ENCODE measurements at regions not wholly inside any gene's neighbourhood (a gene's known extent, or its start where the extent isn't known, plus 50 kb on each side); places are given as distances from the start of the nearest gene placed in this dataset.

DNA sequence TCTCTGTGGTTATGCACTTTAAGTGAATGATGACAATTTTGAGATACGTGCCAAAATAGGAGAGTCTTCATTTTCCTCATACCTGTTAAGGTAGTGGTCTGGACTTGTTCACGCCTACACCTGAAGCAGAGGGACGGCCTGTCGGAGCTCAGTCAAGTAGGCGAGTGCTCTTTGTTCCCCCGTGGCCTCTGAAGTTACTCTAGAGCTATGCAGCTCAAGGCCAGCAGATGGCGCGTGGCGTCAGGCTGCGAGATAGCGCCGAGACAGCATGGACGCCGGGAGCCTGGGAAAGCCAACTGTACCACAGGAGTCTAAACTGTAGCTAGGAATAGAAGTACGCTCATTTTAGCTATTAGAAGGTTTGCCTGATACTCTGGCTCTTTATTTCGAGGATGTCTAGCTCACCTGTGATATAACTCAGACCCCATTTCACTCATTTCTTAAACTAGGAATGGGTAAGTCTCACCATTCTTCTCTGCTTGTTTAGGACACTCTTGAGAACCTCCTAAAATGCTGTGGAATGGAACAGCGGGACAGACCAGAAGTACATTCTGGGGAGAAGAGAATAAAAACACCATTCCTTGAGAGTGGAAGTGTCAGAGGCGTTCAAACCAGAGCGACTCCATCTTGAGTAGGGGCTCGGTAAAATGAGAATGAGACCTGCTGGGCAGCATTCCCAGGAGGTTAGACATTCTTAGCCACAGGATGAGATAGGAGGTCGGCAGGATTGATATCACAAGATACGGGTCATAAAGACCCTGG lies 267.4 kb upstream of the HMGA2 start:
- peak; percentile 65 for DNase-seq

DNA sequence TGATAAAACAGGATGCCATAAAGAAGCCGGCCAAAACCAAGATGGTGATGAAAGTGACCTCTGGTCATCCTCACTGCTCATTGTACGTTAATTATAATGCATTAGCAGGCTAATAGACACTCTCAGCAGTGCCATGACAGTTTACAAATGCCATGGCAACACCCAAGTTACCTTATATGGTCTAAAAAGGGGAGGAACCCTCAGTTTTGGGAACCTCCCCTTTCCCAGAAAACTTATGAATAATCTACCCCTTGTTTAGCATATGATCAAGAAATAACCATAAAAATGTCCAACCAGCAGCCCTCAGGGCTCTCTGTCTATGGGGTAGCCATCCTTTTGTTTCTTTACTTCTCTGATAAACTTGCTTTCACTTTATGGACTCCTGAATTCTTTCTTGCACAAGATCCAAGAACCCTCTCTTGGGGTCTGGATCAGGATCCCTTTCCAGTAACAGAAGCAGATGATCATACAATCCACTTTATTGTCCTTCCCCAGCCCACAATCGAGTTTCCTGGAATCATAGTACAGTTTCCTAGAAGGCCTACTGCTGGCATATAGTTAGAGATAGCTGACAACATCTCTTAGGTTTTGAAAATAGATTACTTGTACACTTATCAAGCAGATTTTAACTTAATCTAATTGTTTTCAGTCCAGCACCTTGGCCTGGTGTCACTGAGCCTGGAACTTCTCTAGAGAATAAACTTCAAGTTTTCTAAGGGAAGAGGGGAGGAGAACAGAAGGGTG lies 266.7 kb upstream of the HMGA2 start:
- no peak for DNase-seq

DNA sequence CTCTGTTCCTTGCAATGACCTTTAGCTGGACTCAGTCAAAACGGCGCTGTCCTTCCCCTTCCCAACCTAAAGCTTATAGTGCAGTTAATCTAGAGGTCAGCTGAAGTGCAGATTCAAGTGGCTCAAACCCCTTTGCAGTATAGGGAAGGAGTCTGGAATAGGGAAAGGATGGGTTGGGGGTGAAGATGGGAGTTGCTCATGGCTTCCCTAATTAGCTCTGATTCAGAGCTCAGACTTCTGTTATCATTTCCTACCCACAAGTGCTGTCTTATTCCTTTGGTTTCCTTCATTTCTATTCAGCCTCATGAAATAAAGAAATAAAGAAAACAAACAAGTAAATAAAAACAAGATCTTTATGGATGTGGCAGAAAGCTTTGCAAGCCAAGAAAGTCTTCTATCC lies 264.0 kb upstream of the HMGA2 start:
- peak; percentile 2 for DNase-seq

DNA sequence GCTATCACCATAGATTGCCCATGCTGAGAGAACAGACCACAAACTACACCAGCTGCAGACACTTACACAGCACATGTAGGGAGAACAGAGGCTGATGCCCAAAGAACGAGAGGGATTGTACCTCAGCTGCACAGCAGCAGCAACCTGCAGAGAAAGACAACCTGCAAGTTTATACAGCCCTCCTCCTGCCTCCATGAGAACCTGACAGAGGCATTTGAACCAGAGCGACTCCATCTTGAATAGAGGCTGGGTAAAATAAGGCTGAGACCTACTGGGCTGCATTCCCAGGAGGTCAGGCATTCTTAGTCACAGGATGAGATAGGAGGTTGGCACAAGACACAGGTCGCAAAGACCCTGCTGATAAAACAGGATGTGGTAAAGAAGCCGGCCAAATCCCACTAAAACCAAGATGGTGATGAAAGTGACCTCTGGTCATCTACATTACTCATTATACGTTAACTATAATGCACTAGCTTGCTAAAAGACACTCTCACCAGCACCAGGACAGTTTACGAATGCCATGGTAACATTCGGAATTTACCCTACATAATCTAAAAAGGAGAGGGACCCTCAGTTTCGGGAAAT lies 262.4 kb upstream of the HMGA2 start:
- DNase-seq, result no peak

DNA sequence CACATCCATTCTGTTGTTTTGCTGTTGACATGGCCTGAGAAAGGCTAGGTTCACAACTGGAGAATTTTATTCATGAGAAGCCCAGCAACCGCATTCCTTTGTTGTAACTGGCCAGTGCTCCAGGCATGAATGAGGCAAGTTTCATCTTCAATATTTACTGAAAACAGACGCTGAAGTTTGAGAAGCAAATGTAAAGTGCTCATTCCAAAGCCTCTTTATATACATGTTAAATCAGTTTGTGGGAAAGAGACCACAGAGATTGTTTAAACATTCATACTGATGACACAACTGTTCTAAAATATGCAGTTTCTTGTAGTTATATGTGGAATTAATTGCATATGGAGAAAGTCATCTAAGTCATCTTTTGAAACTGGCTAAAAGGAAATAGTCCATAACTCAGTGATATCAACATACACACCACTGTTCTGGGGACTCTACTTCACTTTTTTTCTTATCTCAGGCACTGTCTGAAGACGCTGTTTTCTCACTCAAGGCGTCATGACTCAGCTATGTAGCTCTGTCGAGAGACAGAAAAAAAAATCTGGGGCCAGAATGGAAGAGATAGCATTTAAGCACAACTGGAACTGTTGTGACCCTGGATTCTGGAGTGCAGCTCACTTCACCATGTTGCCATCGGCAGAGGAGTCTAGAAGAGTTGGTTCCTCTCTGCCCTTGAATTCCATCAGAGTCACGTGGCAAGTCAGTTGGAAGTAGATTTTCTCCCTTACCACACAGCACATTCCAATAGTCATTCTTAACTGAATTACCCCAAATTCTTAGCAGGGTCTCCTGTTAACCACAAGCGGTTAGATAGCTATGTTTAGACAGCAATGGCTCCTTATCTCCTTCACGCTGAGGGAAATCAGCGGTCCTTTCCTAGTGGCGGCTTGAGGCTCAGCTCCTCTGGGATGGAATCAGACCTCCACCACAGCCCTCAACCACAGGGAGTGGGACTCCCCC lies 258.4 kb upstream of the HMGA2 start:
- DNase-seq, result peak; percentile 0

DNA sequence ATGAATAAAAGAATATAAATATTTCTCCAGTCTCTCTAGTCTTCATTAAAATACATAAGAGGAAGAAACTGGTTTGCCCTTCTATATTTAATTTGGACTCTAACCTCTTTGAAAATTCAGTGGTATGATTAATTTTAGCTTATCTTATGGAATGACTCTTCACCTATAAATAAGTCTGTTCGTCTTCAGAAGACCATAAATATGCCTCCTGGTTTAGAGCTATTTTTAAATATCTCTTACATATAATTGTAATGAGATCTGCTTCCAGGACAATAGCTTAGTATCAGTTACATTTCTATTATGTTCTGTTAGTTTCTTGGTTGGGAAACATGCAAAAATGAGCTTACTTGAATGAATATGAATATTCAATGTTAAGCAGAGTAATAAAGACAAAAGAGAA lies 257.5 kb upstream of the HMGA2 start:
- no peak for DNase-seq

DNA sequence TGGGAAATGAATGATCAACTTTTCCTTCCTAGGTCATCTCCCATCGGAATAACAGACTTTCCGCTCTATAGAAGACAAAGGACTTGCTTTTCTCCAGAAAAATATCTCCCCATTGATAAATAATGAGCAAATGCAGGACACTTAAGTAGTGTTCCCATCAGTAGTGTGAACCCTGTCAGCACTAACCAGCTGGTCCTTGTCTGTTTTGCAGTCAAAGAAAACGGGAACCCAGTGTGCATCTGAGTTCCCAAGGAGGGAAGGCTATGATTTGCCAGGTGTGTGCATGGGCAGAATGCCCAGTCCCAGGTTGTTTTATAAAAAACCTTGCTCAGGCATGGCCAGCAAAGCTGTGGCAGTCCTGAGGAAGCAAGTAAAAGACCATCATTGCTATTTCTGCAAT lies 256.5 kb upstream of the HMGA2 start:
- no peak for DNase-seq

DNA sequence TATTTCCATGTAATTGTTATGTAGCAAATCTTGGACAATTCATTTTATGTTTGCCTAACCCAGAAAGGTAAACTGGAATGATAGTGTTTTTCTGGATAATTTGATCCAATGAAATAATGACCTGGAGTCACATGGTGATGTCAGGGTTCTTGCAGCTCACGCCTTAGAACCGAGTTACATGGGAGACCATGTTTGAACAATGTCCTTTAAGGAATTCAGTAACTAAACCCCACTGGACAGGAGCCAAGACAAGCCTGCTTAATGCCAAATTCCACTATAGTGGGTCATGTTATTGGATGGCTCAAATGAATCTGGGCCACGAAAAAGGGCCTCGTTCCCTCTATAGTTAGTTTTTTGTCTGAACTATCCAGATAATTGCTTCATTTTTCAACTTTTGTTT lies 255.8 kb upstream of the HMGA2 start:
- DNase-seq, result no peak

DNA sequence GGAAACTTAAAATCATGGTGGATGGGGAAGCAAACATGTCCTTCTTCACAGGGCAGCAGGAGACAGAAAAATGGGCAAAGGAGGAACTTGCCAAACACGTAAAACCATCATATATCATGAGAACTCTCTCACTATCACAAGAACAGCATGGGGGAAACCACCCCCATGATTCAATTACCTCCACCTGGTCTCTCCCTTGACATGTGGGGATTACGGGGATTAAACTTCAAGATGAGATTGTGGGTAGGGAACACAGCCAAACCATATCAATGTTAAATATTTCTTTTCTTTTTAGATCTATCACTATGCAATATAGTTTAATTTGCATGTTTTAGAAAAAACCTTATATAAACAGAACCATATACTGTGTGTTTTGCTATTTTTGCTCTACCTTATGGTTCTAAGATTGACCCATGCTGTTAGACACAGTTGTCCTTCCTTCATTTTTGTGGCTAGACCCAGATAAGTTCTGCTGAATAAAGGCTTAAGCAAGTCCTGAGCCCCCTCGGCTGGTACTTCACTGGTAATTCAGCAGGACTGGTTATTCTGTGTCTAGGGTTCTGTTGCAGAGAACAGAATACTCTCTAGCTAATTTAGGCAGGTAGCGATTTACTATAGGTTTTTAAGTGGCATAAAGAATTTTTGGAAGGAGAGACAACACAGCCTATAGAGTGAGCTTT lies 253.7 kb upstream of the HMGA2 start:
- DNase-seq, result no peak

DNA sequence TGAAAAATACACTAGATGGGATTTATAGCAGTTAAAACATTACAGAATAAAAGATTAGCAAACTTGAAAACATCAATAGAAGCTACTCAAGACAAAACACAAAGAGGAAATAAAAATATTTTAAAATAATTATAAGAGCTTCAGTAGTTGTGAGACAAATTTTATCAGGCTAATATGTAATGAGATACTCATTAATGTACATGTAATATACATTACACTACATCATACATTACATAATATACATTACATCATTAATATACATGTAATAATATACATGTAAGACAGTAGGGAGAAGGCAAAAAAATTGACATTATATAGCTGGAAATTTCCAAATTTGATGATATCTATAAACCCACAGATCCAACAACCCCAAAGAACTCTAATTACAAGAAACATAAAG lies 249.4 kb upstream of the HMGA2 start:
- no peak for DNase-seq

DNA sequence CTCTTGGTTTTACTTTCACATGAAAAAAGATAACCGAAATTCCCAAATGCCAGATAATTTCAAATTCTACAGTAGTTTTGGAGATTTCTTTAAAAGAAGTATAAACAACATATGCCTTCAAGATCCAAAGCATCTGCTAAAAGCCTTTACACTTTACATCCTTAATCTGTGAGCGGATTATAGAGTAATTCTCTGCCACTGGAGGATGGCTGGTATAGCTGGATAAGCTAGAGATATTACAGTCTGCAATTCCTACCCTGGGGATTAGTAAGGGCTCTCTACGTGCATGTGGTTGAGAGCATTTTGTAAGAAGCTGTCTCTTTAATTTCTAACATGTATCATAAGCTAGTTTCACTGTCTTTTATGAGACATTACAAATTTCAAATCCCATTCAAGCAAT lies 240.3 kb upstream of the HMGA2 start:
- DNase-seq, result no peak

DNA sequence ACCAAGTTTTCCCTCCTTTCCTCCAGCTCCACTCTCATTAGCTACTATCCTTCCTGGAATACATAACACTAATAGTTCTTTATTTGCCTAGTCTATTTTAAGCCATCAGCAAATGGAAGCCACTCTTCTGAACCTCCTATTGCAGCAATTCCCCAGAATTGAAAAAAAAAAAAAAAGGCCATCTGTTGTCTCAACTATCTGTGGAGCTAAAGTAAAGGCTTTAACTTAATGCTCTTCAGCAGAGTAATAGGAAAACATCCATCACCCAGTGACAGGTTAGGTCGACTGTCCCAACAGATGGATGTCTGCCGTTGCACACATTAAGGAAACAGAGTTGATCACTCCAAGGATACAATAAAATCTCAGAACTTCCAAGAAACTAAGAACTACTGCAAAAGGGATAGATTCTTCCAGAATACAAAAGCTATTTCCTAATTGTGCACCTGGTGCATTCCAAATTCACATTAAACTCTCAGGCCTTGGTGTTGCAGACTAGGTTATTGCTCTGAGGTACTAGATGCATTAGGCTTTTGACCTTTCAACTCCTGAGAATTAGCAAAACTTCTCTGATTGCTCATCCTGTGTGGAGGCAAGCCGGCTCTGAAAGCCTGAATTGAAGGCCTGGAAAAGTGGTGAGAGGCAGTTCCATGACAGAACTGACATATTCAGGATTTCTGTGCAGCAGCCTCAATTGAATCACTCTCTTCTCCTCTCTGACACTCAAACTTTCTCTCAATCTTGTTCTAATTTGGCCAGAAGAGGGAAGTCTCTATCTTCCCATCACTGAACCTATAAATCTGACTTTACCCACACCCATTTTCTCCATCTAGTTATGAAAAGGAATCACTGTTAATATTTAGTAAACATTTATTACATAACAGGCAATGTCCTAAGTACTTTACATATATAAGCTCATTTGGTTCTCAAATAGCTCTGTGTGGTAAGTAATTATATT lies 238.4 kb upstream of the HMGA2 start:
- no peak for DNase-seq

DNA sequence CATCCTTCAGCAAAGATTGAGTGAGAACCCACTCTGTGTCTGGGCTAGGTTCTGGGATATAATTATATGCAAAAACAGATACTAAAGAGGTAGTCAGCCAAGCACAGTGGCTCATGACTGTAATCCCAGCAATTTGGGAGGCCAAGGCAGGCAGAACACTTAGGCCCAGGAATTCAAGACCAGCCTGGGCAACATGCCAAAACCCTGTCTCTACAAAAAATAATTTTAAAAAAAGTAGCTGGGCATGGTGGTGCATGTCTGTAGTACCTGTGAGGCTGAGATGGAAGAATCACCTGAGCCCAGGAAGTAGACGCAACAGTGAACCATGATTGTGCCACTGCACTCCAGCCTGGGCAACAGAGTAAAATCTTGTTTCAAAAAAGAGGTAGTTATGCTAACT lies 237.5 kb upstream of the HMGA2 start:
- DNase-seq, result no peak

DNA sequence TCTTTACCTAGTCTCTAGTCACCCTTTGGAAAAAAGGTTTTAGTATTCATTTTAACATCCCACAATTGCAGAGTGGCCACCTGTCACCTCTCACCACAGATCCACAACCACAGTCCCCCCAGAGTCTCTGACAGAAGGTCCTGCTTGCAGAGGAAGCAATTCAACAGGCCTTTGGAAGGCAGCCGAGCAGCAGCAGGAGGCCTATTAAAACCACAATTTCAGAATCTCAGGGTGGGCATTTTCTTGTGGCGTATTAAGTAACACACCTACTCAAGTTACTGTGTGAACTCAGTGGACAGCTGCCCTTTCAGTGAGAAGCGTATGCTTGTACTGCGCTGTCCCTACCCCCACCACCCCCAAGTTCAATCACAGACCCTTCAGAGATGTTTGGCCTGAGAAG lies 234.0 kb upstream of the HMGA2 start:
- no peak for DNase-seq

DNA sequence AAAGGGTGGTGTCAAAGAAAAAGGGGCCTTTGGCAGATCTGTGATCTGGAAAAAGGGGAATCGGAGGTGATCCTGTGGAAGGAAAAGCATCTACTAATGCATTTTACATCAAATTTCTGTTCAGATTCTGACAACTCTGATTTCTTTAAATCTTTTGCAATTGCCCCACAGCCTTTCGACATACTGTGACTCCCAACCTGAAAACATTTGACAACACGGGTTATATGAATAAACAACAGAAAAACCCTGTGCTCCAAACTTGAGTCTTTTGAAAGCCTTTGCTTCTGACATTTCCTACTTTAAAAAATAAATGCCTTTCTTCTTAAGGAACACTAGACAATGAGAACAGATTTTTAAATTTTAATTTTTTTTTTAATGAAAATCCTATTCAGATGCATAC lies 231.9 kb upstream of the HMGA2 start:
- no peak for DNase-seq

DNA sequence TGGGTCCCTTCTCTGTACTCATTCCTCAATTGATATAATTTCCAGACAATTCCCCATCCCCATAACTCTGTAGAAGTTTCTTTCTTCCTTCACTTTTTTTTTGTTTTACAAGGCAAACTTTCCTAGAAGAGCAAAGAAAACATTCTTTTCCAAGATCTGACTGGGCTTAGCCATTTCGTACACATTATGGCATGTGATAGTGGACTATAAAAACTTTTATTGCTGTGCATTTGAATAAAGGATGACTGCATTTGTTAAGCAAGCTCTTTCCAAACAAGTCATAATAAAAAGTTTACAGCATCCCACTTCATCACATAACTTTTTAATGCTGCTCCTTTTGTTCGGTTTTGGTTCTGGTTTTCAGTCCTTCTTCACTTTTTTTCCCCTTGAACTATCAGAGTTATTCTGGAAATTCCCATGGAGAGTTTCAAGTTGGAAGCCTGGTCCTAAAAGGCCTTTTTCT lies 231.0 kb upstream of the HMGA2 start:
- DNase-seq, result no peak

DNA sequence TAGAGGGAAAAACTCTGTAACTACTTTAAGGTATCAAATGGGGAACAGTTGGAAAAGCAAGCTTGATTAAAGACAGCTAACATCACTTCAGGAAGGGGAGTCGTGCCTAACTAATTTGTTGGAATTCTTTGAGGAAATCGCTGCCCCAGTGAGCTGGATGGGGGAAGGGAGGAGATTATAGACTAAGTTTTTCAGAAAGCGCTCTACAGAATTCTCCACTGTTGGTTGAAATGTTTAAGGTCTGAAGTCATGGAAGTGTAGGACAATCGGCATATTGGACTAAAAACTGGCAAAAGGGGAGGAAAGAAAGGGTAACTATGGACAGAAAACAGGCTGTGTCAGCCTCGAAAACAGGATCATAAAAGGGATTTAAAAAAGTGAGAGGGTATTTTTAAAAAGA lies 229.9 kb upstream of the HMGA2 start:
- no peak for DNase-seq

DNA sequence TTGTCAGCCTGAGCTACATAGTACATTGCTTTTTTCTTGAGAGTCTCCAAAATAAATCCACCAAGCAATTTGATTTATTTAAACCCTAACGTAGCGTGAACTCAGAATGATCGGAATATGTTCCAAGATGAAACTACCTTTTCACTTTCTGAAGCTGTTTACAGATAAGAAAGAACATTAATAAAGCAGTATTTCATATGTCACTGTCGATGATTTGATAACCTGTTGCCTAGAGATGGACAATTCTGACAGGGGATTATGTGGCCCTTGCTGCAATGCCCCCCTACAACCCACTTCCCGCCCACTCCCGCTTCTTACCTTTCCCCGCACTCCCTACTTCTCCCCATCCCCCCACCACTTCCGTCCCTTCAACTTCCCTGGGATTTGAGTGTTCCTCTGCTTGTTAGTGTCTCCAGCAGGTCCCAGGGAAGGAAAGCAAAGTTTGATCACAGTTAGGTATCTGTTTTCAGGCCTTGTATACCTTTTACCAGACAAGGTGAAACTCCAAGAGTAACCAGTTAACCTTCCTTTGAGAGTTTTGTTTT lies 229.2 kb upstream of the HMGA2 start:
- DNase-seq, result no peak

DNA sequence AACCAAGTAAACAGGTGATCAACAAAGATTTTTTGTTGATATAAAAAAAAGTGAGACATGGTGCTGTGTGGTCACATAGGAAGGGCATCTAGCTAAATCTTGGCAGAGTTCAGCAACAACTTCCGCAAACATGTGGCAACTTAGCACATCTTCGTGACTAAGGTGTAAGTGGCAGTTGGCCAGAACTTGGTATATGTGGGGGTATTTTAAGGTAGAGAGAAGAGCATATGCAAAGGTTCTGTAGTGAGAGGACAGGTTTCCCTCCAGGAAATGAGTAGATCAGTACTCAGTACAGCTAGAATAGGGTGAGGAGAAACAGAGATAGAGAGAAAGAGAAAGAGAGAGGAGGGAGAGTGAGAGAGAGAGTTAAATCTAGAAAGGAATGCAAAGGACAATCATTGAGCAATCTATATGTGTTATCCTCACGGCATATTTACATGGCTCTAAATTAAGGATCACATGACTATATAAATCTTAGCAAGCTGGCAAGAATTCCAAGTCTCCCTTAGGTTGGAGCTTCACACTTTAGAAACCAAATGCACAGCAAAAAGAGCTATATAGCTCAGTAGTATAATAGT lies 227.7 kb upstream of the HMGA2 start:
- no peak for DNase-seq

DNA sequence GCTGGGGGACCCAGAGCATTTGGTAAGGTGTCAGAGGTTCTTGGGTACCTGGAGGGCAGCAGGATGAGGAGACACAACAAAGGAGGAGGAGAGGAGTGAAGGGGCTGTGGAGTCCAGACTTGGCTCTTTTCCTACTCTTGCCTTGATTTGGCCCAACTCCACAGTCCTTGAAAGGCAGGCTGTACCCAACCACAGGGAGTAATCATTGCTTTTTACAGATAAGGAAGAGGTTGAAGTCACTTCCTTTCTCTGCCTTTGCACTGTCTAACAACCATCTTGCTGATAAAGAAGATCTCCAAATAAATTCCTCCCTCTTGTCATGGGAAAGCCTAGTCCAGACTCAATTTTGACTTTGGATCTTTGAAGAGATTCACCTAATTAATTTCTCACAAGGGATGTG lies 226.8 kb upstream of the HMGA2 start:
- DNase-seq, result no peak

DNA sequence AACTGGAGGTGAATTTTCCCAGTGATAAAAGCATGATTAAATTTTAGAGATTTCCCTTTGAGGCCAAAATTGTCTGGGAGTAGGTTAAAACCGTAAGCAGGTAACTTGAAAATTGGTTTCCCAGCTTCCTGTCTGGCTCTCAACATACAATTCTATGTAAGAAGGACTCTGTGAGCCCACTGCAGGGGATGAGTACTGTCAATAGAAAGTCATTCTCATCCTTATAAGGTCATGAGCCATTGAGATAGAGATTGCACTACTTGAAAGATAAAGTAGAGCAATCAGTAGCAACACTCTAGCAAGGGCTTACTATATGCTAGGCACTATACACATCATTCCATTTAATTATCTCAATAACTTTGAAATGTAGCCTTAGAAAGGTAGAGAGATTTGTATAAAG lies 225.6 kb upstream of the HMGA2 start:
- no peak for DNase-seq

All from inflammatory macrophage treated with lipopolysaccharide for 4 hours (primary cell).